22Rv1 (cell line): ENCODE measurements at regions not wholly inside any gene's neighbourhood (a gene's known extent, or its start where the extent isn't known, plus 50 kb on each side); places are given as distances from the start of the nearest gene placed in this dataset.

Experiments used
- CTCF ChIP-seq: fragments of 450-650 bp; IDR thresholded peaks from 2 replicates; pipeline ENCODE4 v1.5.1; 2017; ENCODE audit warnings: mild to moderate bottlenecking
- ZFX ChIP-seq: fragments of 450-650 bp; IDR thresholded peaks from 2 replicates; pipeline ENCODE4 v1.6.1; 2017; ENCODE audit warnings: antibody characterized with exemption, borderline replicate concordance

- TF ChIP-seq CTCF (no peak), ZFX (no peak)
Measured at GRCh38 chr3:101117465-101117864, 124.2 kb upstream of the ABI3BP start.
